Cardiac fibroblast (primary cell): ENCODE measurements at regions not wholly inside any gene's neighbourhood (a gene's known extent, or its start where the extent isn't known, plus 50 kb on each side); places are given as distances from the start of the nearest gene placed in this dataset.

Experiments
- DNase-seq, 2 donors: peaks; one replicate each; pipeline versions ENCODE4 v3.0.0 to v3.0.0-alpha.2; 2010; ENCODE audit warnings: low read depth in 2 of 2
- H3K4me3 ChIP-seq, 2 donors: replicated peaks in 1 of 2; 1 replicate in 1 of 2; 2 replicates in 1 of 2; pipeline ENCODE4 v1.5.1; 2011; ENCODE audit warnings: low read depth in 2 of 2, low read length in 2 of 2, mild to moderate bottlenecking in 2 of 2, moderate library complexity in 1 of 2
- CTCF ChIP-seq: IDR thresholded peaks from one replicate; pipeline ENCODE4 v1.5.1; 2011; ENCODE audit warnings: low read depth, mild to moderate bottlenecking, low read length, inconsistent platforms

GRCh38 chr10:2659660-2660209 is 407.6 kb upstream of the PFKP start:
- DNase-seq, result no peak
- H3K4me3 ChIP-seq, result no peak overlapping the region
- no peak for TF ChIP-seq CTCF

- DNase-seq, result no peak
- TF ChIP-seq CTCF, result no peak
- no peak overlapping the region for H3K4me3 ChIP-seq
These were observed 408.6 kb upstream of the PFKP start for GRCh38 chr10:2658780-2659179.

- TF ChIP-seq CTCF, result no peak
- no peak for DNase-seq
- H3K4me3 ChIP-seq, result no peak overlapping the region
These were observed 417.0 kb upstream of the PFKP start for GRCh38 chr10:2650328-2650727.

GRCh38 chr10:2641028-2641427 is 426.3 kb upstream of the PFKP start:
- H3K4me3 ChIP-seq, result no peak overlapping the region
- DNase-seq, result no peak
- TF ChIP-seq CTCF, result no peak

GRCh38 chr10:2633630-2634029 is 433.7 kb upstream of the PFKP start:
- DNase-seq, result no peak
- TF ChIP-seq CTCF, result no peak
- no peak overlapping the region for H3K4me3 ChIP-seq

GRCh38 chr10:2631557-2632205 is 435.7 kb upstream of the PFKP start:
- no peak overlapping the region for H3K4me3 ChIP-seq
- no peak for DNase-seq
- no peak for TF ChIP-seq CTCF

GRCh38 chr10:2628705-2629104 is 438.6 kb upstream of the PFKP start:
- no peak overlapping the region for H3K4me3 ChIP-seq
- no peak for DNase-seq
- TF ChIP-seq CTCF, result no peak
